ENCODE measurements at regions not wholly inside any gene's neighbourhood (a gene's known extent, or its start where the extent isn't known, plus 50 kb on each side); places are given as distances from the start of the nearest gene placed in this dataset.

DNA sequence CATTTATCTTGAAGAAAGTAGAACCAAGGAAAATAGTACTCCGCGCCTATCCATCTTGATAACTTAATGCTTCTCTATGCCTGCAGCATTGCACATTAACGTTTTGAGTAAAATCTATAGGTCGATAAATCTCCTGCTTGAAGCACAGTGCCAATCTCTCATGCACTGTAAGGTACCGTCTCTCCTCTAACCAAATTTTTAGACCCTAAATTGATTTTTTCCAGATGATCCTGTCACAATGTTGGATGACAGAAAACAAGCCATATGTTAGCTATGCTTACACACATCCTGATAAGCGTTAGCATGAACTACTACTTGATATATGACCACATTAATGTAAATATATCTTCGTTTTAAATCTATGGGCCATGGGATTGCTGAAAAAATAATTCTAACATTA, 723.8 kb upstream of the CDH6 start:
- no peak for TF ChIP-seq POLR2A (IDR thresholded peaks at IDR 0.05)
- TF ChIP-seq, protein P1, sequence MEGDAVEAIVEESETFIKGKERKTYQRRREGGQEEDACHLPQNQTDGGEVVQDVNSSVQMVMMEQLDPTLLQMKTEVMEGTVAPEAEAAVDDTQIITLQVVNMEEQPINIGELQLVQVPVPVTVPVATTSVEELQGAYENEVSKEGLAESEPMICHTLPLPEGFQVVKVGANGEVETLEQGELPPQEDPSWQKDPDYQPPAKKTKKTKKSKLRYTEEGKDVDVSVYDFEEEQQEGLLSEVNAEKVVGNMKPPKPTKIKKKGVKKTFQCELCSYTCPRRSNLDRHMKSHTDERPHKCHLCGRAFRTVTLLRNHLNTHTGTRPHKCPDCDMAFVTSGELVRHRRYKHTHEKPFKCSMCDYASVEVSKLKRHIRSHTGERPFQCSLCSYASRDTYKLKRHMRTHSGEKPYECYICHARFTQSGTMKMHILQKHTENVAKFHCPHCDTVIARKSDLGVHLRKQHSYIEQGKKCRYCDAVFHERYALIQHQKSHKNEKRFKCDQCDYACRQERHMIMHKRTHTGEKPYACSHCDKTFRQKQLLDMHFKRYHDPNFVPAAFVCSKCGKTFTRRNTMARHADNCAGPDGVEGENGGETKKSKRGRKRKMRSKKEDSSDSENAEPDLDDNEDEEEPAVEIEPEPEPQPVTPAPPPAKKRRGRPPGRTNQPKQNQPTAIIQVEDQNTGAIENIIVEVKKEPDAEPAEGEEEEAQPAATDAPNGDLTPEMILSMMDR (IDR thresholded peaks at IDR 0.05), result no peak
